PC-3 (cell line): ENCODE measurements at regions not wholly inside any gene's neighbourhood (a gene's known extent, or its start where the extent isn't known, plus 50 kb on each side); places are given as distances from the start of the nearest gene placed in this dataset.

Experiments
- CTCF ChIP-seq: fragments of 300-600 bp; sonication (generic); conservative IDR thresholded peaks from 2 replicates; pipeline ENCODE4 v1.5.1; 2017; ENCODE audit warnings: antibody characterized with exemption, low read depth, mild to moderate bottlenecking, low read length
- EZH2 ChIP-seq: fragments of 300-600 bp; sonication (generic); IDR thresholded peaks from one replicate; pipeline ENCODE4 v1.6.1; 2017; ENCODE audit warnings: antibody characterized with exemption, mild to moderate bottlenecking, low read length; ENCODE audit not compliant: unreplicated experiment
- EZH2phosphoT487 ChIP-seq: fragments of 300-600 bp; sonication (generic); IDR thresholded peaks from 2 replicates; pipeline ENCODE4 v1.6.1; 2018; ENCODE audit warnings: mild to moderate bottlenecking, antibody characterized with exemption, low read length, borderline replicate concordance

GRCh38 chr4:89491761-89492160, 184.2 kb upstream of the GPRIN3 start:
- no peak for TF ChIP-seq CTCF
- TF ChIP-seq EZH2phosphoT487: no peak
- TF ChIP-seq EZH2: no peak
